ENCODE measurements at regions not wholly inside any gene's neighbourhood (a gene's known extent, or its start where the extent isn't known, plus 50 kb on each side); places are given as distances from the start of the nearest gene placed in this dataset.

DNA sequence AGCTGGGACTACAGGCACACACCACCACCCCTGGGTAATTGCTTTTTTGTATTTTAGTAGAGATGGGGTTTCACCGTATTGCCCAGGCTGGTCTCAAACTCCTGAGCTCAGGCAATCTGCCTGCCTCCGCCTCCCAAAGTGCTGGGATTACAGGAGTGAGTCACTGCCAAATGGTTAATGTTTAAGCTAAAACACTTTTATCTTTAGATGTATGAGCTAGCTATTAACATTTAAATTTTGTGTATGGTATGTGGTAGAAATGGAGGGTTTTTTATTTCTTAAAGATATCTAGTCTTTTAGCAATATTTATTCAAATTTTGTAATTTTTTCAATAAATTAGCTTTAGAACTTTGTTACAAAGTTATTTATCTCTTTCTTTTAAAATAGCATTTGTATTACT lies 1659.8 kb upstream of the ADGRL3 start (continued):
- TF ChIP-seq, protein P1, sequence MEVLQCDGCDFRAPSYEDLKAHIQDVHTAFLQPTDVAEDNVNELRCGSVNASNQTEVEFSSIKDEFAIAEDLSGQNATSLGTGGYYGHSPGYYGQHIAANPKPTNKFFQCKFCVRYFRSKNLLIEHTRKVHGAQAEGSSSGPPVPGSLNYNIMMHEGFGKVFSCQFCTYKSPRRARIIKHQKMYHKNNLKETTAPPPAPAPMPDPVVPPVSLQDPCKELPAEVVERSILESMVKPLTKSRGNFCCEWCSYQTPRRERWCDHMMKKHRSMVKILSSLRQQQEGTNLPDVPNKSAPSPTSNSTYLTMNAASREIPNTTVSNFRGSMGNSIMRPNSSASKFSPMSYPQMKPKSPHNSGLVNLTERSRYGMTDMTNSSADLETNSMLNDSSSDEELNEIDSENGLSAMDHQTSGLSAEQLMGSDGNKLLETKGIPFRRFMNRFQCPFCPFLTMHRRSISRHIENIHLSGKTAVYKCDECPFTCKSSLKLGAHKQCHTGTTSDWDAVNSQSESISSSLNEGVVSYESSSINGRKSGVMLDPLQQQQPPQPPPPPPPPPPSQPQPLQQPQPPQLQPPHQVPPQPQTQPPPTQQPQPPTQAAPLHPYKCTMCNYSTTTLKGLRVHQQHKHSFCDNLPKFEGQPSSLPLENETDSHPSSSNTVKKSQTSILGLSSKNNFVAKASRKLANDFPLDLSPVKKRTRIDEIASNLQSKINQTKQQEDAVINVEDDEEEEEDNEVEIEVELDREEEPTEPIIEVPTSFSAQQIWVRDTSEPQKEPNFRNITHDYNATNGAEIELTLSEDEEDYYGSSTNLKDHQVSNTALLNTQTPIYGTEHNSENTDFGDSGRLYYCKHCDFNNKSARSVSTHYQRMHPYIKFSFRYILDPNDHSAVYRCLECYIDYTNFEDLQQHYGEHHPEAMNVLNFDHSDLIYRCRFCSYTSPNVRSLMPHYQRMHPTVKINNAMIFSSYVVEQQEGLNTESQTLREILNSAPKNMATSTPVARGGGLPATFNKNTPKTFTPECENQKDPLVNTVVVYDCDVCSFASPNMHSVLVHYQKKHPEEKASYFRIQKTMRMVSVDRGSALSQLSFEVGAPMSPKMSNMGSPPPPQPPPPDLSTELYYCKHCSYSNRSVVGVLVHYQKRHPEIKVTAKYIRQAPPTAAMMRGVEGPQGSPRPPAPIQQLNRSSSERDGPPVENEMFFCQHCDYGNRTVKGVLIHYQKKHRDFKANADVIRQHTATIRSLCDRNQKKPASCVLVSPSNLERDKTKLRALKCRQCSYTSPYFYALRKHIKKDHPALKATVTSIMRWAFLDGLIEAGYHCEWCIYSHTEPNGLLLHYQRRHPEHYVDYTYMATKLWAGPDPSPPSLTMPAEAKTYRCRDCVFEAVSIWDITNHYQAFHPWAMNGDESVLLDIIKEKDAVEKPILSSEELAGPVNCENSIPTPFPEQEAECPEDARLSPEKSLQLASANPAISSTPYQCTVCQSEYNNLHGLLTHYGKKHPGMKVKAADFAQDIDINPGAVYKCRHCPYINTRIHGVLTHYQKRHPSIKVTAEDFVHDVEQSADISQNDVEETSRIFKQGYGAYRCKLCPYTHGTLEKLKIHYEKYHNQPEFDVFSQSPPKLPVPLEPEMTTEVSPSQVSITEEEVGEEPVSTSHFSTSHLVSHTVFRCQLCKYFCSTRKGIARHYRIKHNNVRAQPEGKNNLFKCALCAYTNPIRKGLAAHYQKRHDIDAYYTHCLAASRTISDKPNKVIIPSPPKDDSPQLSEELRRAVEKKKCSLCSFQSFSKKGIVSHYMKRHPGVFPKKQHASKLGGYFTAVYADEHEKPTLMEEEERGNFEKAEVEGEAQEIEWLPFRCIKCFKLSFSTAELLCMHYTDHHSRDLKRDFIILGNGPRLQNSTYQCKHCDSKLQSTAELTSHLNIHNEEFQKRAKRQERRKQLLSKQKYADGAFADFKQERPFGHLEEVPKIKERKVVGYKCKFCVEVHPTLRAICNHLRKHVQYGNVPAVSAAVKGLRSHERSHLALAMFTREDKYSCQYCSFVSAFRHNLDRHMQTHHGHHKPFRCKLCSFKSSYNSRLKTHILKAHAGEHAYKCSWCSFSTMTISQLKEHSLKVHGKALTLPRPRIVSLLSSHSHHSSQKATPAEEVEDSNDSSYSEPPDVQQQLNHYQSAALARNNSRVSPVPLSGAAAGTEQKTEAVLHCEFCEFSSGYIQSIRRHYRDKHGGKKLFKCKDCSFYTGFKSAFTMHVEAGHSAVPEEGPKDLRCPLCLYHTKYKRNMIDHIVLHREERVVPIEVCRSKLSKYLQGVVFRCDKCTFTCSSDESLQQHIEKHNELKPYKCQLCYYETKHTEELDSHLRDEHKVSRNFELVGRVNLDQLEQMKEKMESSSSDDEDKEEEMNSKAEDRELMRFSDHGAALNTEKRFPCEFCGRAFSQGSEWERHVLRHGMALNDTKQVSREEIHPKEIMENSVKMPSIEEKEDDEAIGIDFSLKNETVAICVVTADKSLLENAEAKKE (CRISPR knock-in tag; IDR thresholded peaks at IDR 0.05) = no peak
- TF ChIP-seq STAT1 (IDR thresholded peaks at IDR 0.05; ENCODE audit: unreplicated experiment) (no peak), EZH2 (IDR thresholded peaks at IDR 0.05; ENCODE audit: low read depth, unreplicated experiment) (no peak), ZNF114 (CRISPR knock-in tag; IDR thresholded peaks at IDR 0.05) (no peak), CREB1 (CRISPR knock-in tag; IDR thresholded peaks at IDR 0.05; ENCODE audit: low read depth) (no peak), POLR2AphosphoS5 (IDR thresholded peaks at IDR 0.05; ENCODE audit: low read depth) (no peak)

DNA sequence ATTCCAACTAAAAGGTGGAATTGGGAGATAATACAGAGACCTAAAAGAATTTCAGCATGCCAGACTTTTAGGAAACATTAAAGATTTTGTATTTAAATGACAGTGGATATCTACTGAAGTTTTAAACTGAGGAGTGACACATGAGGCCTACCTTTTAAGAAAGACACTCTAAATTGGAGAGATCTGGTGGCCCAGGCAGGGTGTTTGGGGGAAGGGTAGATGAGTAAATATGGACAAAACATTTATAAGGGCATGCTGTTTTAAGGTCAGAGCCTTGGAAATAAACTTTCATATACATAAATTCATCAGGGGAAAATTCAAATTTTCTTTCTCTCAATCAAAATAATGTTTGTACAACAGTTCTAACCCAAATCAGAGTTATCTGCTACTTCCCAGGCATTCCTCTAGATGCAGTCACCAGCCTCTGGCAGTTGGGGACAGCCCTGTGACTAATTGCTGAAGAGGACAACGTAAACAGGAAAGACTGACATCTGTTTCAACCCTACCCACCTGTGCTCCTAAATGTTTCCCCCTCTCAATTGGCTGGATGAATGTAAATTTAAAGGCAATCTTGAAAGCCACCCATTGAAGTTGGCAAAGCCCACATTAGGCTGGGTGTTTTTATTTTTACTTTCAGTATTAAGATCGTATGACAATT lies 1646.9 kb upstream of the ADGRL3 start:
- no peaks in the 10 kb centered on the region for H3K4me1 ChIP-seq (ENCODE audit: insufficient read depth)
- no peaks in the 10 kb centered on the region for H3K36me3 ChIP-seq (ENCODE audit: insufficient read depth)
- H3K4me2 ChIP-seq = no peak overlapping the region
- DNase-seq (ENCODE audit: low spot score) (no peak), ATAC-seq (no peak)
- Mint-ChIP-seq H3K27ac (no peak overlapping the region), H3K4me1 (no peaks in the 10 kb centered on the region), H3K36me3 (ENCODE audit: low read depth) (no peaks in the 10 kb centered on the region), H3K27me3 (ENCODE audit: insufficient read depth, low read depth, poor library complexity) (no peaks in the 10 kb centered on the region), H3K9me3 (no peaks in the 10 kb centered on the region; the same call in 1 of the 3 replicates), H3K4me3 (no peak overlapping the region)
- no peaks in the 10 kb centered on the region for H3K27me3 ChIP-seq (ENCODE audit: insufficient read depth)
- H3K79me2 ChIP-seq (replicated peaks; ENCODE audit: insufficient read depth) = no peaks in the 10 kb centered on the region
- TF ChIP-seq JUNB (IDR thresholded peaks at IDR 0.05; ENCODE audit: unreplicated experiment) (no peak), EZH2phosphoT487 (IDR thresholded peaks at IDR 0.05; ENCODE audit: unreplicated experiment) (no peak), CREB1 (CRISPR knock-in tag; IDR thresholded peaks at IDR 0.05; ENCODE audit: low read depth) (no peak)
- TF ChIP-seq, protein P2, sequence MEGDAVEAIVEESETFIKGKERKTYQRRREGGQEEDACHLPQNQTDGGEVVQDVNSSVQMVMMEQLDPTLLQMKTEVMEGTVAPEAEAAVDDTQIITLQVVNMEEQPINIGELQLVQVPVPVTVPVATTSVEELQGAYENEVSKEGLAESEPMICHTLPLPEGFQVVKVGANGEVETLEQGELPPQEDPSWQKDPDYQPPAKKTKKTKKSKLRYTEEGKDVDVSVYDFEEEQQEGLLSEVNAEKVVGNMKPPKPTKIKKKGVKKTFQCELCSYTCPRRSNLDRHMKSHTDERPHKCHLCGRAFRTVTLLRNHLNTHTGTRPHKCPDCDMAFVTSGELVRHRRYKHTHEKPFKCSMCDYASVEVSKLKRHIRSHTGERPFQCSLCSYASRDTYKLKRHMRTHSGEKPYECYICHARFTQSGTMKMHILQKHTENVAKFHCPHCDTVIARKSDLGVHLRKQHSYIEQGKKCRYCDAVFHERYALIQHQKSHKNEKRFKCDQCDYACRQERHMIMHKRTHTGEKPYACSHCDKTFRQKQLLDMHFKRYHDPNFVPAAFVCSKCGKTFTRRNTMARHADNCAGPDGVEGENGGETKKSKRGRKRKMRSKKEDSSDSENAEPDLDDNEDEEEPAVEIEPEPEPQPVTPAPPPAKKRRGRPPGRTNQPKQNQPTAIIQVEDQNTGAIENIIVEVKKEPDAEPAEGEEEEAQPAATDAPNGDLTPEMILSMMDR (conservative IDR thresholded peaks at IDR 0.05; ENCODE audit: low read depth in 2 of 2) = no peak
- no peaks in the 10 kb centered on the region for H3K9me2 ChIP-seq (ENCODE audit: insufficient read depth)
- no peaks in the 10 kb centered on the region for H4K20me1 ChIP-seq (replicated peaks; ENCODE audit: insufficient read depth)
- H3F3A ChIP-seq (replicated peaks; ENCODE audit: low read depth) = no peaks in the 10 kb centered on the region
- H3K4me3 ChIP-seq = no peak overlapping the region
- no peak overlapping the region for H2AFZ ChIP-seq
- H3K27ac ChIP-seq (ENCODE audit: low read depth) = no peak overlapping the region
